Ascending aorta (tissue), 2 donors: ENCODE measurements at regions not wholly inside any gene's neighbourhood (a gene's known extent, or its start where the extent isn't known, plus 50 kb on each side); places are given as distances from the start of the nearest gene placed in this dataset.

Experiments
- DNase-seq, 2 donors: peaks; one replicate each; pipeline ENCODE4 v3.0.0-alpha.2; 2019; ENCODE audit warnings: low spot score in 2 of 2
- H3K27ac ChIP-seq, 2 donors: fragments of 200-600 bp; sonication (generic); one replicate each; pipeline ENCODE4 v1.5.1; 2016 to 2017; ENCODE audit warnings: mild to moderate bottlenecking in 1 of 2
- H3K27me3 ChIP-seq: fragments of 200-600 bp; sonication (generic); one replicate; pipeline ENCODE4 v1.5.1; 2017
- H3K36me3 ChIP-seq, 2 donors: fragments of 200-600 bp; sonication (generic); one replicate each; pipeline ENCODE4 v1.5.1; 2016
- H3K4me1 ChIP-seq, 2 donors: fragments of 200-600 bp; sonication (generic); one replicate each; pipeline ENCODE4 v1.5.1; 2016 to 2017; ENCODE audit warnings: mild to moderate bottlenecking in 1 of 2
- H3K4me3 ChIP-seq, 2 donors: fragments of 200-600 bp; sonication (generic); one replicate each; pipeline ENCODE4 v1.5.1; 2016 to 2017; ENCODE audit warnings: mild to moderate bottlenecking in 1 of 2
- H3K9me3 ChIP-seq, 2 donors: fragments of 200-600 bp; sonication (generic); one replicate each; pipeline ENCODE4 v1.5.1; 2016
- intact Hi-C: fragments of 100-400 bp; cut with DNase I; formaldehyde crosslinking; loops from one replicate; pipeline ENCODE4 v1.15.1; 2023
- TF ChIP-seq, protein P1 (sequence below), 3 experiments: fragments of 200-600 bp in 2 of 3; fragments of 450-650 bp in 1 of 3; sonication (generic) in 2 of 3; IDR thresholded peaks; one replicate each; pipeline ENCODE4 v1.5.1; 2016 to 2019; ENCODE audit warnings: antibody characterized with exemption in 3 of 3, mild to moderate bottlenecking in 1 of 3, moderate library complexity in 1 of 3

DNA sequence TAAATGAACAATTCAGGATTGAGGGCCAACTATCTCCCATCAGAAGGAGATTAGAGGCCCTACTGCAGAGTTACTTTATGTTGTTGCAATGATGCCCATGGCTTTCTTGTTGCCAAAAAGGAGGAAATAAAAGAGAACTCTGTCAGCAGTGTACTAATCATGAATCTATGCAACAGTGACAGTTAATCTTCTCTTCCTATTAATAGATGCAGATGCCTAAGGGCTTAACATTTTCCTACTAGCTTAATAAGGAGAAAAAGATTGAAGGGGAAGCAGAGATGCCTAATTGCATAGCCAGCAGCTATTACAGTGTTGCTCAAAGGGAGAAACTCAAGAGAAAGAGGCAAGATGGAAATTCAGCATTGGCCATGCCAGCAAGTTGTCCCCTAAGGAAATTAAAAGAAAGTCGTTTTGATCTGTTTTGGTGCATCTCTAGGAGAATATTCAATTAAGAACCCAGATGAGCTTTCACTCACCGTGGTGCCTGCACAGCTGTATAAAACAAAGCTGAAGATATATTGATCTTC lies 107.1 kb upstream of the KCNJ3 start:
- Histone ChIP-seq H3K27ac (no peak overlapping the region), H3K36me3 (no peaks in the 10 kb centered on the region), H3K27me3 (no peaks in the 10 kb centered on the region), H3K9me3 (no peaks in the 10 kb centered on the region), H3K4me1 (no peaks in the 10 kb centered on the region), H3K4me3 (no peak overlapping the region)
- TF ChIP-seq, protein P1, sequence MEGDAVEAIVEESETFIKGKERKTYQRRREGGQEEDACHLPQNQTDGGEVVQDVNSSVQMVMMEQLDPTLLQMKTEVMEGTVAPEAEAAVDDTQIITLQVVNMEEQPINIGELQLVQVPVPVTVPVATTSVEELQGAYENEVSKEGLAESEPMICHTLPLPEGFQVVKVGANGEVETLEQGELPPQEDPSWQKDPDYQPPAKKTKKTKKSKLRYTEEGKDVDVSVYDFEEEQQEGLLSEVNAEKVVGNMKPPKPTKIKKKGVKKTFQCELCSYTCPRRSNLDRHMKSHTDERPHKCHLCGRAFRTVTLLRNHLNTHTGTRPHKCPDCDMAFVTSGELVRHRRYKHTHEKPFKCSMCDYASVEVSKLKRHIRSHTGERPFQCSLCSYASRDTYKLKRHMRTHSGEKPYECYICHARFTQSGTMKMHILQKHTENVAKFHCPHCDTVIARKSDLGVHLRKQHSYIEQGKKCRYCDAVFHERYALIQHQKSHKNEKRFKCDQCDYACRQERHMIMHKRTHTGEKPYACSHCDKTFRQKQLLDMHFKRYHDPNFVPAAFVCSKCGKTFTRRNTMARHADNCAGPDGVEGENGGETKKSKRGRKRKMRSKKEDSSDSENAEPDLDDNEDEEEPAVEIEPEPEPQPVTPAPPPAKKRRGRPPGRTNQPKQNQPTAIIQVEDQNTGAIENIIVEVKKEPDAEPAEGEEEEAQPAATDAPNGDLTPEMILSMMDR (IDR thresholded peaks at IDR 0.05), result no peak
- intact Hi-C loops, result no loop called here
- no peak for DNase-seq

DNA sequence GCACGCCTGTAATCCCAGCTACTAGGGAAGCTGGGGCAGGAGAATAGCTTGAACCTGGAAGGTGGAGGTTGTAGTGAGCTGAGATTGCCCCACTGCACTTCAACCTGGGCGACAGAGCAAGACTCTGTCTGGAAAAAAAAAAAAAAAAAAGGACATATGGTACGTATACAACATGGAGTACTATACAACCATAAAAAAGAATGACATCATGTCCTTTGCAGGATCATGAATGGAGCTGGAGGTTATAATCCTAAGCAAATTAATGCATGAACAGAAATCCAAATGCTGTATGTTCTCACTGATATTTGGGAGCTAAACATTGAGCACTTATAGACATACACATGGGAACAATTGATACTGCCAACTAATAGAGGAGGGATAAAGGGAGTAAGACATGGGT lies 99.3 kb upstream of the KCNJ3 start:
- H3K36me3 ChIP-seq, result no peaks in the 10 kb centered on the region
- TF ChIP-seq, protein P1 (IDR thresholded peaks at IDR 0.05), result no peak
- H3K9me3 ChIP-seq, result no peaks in the 10 kb centered on the region
- H3K27me3 ChIP-seq, result no peaks in the 10 kb centered on the region
- no peak for DNase-seq
- intact Hi-C loops, result no loop called here
- H3K4me1 ChIP-seq, result no peaks in the 10 kb centered on the region
- no peak overlapping the region for H3K27ac ChIP-seq
- no peak overlapping the region for H3K4me3 ChIP-seq

DNA sequence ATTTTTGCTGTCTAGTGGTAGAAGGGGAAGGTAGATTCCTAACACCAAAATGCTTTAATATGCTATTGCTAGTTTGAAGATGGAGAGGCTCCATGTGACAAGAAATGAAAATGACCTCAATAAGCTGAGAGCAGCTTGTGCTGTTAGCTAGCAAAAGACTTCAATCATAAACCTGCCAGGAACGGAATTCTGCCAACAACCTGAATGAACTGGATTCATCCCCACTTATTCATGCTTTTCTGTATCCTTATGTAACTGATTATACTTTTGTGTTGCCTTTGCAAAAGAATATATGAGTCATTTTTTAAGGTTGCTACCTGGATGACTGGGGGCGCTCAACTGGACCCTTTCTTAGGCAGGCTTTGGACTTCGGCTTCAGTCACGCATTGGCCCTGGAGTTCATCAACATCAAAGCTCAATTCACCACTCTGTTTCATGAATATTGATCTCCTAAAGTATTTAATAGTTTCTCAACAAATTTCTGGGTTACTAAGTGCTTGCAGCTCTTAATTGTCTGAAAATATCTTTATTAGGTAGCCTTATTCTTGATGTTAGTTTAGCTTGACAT lies 97.5 kb upstream of the KCNJ3 start:
- no peaks in the 10 kb centered on the region for H3K36me3 ChIP-seq
- TF ChIP-seq, protein P1 (IDR thresholded peaks at IDR 0.05), result no peak
- intact Hi-C loops, result no loop called here
- no peaks in the 10 kb centered on the region for H3K4me1 ChIP-seq
- no peak overlapping the region for H3K27ac ChIP-seq
- H3K9me3 ChIP-seq, result no peaks in the 10 kb centered on the region
- H3K27me3 ChIP-seq, result no peaks in the 10 kb centered on the region
- DNase-seq, result no peak
- no peak overlapping the region for H3K4me3 ChIP-seq

DNA sequence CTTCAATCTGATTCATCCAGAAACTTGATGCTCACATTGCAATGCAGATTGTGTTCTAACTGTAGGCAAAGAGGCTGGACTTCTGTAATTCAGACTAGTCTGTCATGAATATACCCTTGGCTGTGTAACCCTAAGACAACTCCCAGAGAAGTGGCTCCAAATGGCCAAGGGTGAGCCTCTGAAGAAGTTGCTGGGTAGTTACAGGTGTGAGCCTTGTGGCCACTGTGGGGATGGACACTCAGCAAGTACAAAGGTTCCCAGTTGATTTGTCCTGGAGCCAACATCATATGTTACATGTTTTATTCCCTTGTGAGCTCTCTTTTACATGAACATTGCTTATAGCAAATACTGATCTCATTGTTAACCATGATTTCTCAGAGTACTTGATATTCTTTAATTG lies 94.8 kb upstream of the KCNJ3 start:
- Histone ChIP-seq H3K4me1 (no peaks in the 10 kb centered on the region), H3K36me3 (no peaks in the 10 kb centered on the region), H3K27me3 (no peaks in the 10 kb centered on the region), H3K9me3 (no peaks in the 10 kb centered on the region), H3K4me3 (no peak overlapping the region), H3K27ac (no peak overlapping the region)
- no peak for DNase-seq
- intact Hi-C loops, result no loop called here
- TF ChIP-seq, protein P1 (IDR thresholded peaks at IDR 0.05), result no peak

DNA sequence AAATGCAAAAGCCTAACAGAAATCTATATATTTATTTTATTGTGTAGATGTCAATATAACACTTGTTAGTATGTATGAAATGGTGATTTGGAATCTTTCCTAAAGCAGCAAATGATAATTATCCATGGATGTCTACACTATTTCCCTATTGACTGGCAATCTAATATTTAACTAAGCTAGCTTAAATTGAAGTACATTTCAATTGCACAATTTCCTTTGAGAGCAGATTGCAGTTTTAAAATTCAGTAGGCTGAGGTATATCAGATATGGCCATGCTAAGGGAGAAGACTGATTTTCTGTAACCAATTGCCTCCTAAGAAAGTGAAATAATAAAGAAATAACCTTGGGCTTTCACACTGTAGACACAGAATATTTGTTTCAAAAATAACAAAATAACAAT lies 90.1 kb upstream of the KCNJ3 start:
- TF ChIP-seq, protein P1 (IDR thresholded peaks at IDR 0.05), result no peak
- peaks cover 0 to 5% of the 10 kb centered on the region in 2 donors for H3K4me1 ChIP-seq
- intact Hi-C loops, result no loop called here

DNA sequence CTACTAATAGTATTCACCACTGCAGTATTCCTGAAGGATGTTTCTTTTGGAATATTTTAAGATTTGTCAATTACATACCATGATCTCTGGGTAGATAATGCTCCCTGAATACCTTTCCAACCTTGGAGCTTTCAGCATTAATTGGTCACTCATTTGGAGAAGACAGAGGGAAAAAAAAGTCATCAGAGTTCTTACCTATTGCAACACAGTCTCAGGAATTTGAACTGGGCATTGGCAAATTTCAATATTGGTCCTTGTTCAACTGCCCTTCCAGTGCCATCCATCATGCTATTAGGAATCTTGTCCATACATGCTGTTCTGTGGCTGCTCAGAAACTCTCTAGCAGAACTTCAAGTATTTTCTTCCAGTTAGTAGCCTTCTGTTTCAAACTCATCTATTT lies 83.6 kb upstream of the KCNJ3 start:
- Histone ChIP-seq H3K27me3 (no peaks in the 10 kb centered on the region), H3K4me1 (peaks cover 0 to 5% of the 10 kb centered on the region in 2 donors), H3K9me3 (no peaks in the 10 kb centered on the region), H3K27ac (no peak overlapping the region), H3K36me3 (no peaks in the 10 kb centered on the region), H3K4me3 (no peak overlapping the region)
- intact Hi-C loops, result no loop called here
- no peak for DNase-seq
- TF ChIP-seq, protein P1 (IDR thresholded peaks at IDR 0.05), result no peak

More for the DNA sequence above, 90.1 kb upstream of the KCNJ3 start:
- no peak for DNase-seq
- no peak overlapping the region for H3K27ac ChIP-seq
- H3K4me3 ChIP-seq, result no peak overlapping the region
- no peaks in the 10 kb centered on the region for H3K27me3 ChIP-seq
- no peaks in the 10 kb centered on the region for H3K9me3 ChIP-seq
- H3K36me3 ChIP-seq, result no peaks in the 10 kb centered on the region
